NCI-H2171 (cell line): ENCODE measurements at regions not wholly inside any gene's neighbourhood (a gene's known extent, or its start where the extent isn't known, plus 50 kb on each side); places are given as distances from the start of the nearest gene placed in this dataset.

Experiments
- DNase-seq: peaks from one replicate; lab custom pipeline; 2025; lab: John Stamatoyannopoulos, UW

GRCh38 chr13:85537601-85538000 lies 261.6 kb downstream of the SLITRK6 start:
- no peak for DNase-seq

DNA sequence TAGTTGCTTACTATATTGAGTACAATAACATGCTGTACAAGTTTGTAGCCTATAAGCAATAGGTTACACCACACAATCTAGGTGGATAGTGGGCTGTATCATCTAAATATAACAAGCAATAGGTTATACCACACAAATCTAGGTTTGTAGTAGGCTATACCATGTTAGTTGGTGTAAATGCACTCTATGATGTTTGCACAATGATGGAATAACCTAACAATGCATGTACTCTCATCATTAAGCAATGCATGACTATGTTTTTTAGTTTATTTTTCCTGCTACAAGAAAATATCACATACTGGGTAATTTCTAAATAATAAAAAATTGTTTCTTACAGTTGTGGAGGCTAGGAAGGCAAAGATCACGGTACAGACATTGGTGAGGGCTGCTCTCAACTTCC lies 262.5 kb downstream of the SLITRK6 start:
- DNase-seq = no peak

DNA sequence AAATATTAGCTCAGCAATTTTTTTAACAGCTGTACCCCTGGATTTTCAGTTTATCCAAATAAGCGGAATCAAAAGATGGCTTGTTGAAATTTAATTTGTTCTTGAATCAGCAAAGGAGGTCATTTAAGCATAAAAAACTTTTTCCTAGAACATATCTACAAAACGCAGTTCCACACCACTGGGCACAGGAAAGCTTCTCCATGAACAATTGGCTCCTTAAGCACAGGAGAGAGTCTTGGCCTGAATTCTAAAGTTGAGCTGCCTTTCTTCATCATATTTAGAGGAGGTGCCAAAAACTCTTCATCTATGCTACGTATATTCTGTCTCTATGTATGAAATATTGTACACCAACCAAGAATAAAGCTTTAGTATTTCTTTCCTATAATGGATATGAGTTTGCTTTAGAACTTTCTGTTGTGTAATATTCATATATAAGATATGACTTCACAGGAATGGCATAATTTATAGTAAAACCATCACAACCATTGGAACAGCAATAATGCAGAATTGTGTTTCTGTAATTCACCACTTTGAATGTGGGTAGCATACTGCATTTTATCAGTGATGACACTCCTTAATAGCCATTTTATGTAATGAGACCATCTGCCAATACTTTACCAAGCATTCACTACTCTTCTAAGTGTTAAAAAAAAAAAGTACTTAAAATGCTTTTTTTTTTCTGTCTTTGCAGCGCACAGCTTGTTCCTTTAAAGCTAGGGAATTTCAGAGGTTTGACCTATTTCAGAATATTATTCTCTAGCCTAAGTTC lies 263.7 kb downstream of the SLITRK6 start:
- no peak for DNase-seq

GRCh38 chr13:85533911-85534310 lies 265.3 kb downstream of the SLITRK6 start:
- DNase-seq = no peak

- no peak for DNase-seq
These were observed 270.0 kb downstream of the SLITRK6 start for GRCh38 chr13:85529218-85529594.

DNA sequence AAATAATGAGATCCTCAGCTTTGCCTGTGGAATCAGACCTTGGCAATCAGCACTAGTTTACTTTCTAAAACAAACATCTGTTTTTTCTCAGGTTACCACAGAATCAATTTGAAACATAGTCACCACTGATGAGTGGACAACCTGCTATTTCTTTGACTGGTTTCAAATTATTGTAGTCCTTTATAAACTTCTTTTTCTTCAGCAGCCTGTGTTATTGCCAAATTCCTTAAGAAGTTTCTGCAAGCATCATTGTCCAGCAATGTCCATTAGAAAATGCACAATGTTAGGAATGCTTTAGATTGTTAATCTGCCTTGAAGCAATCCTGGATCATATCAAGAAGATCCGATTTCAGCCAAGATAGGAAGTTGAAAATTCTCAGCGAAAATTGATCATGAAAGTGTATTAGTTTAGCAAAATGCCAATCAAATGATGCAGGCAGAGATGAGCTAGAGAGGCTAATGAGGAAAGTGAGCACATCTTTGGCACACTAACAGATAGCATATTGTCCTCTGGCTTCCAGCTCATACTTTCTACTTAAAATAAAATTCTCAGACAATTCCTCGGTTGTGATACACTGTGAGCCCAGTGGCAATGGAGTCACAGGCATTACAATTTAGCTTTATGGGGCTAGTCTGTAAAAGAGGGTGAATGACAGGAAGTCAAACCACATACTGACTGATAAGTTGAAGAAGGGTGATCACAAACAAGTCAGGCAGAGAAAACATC lies 270.6 kb downstream of the SLITRK6 start:
- no peak for DNase-seq

- no peak for DNase-seq
These were observed 271.9 kb downstream of the SLITRK6 start for GRCh38 chr13:85527316-85527715.

DNA sequence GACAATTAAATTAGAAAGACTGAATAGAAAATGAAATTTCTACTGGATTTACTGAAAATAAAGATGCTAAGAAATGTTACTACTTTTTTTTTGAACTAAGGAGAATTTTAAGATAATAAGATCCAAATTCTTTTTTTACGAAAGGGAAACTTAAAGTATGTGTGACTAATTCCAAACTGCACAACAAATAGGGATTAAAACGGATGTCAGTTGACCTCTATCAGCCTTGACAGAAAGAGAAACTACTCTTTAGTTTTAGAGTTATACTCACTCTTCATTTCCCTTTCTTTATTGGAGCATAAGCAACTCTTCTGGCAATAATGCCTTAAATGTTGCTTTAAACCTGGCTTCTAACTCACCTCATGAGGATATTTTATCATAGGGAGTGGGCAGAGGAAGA lies 273.8 kb downstream of the SLITRK6 start:
- no peak for DNase-seq

DNA sequence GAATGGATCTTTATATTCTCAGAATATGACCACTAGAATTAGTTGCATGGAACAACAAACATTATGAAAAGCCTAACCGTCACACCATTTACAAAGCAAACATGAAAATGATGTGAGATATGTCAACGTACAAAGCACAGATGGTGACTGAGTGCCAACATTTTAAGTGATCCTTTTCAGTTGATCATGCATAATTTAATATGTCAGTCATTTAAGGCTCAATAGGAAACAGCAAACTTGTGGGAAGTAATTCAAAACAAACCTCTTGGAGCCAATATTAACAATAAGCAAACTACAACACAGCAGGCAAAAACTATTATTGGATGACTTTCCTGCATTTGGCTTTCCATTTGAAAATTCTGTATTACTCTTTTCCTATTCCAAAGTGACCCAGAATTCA lies 277.6 kb downstream of the SLITRK6 start:
- DNase-seq = no peak

- DNase-seq = no peak
These were observed 278.8 kb downstream of the SLITRK6 start for GRCh38 chr13:85520445-85520844.

- DNase-seq = no peak
These were observed 279.9 kb downstream of the SLITRK6 start for GRCh38 chr13:85519363-85519762.

- no peak for DNase-seq
These were observed 286.8 kb downstream of the SLITRK6 start for GRCh38 chr13:85512421-85512820.

DNA sequence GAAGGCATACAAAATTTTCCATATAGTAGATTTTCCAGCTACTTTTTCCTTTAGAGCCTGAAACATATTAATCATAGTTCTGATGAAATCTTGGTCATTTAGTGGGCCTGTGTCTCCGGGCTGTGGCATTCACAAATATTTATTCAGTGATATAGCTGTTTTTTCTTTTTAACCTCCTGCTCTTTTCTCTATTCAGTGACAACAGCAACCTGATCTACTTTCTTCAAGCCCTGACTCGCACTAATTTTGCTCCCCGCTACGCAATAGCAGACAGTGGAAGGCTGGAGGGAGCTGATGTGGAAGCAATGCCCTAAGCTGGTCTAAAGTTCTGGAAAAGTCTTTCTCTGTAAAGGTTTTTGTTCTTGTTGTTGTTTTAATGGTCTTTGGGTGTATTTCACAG lies 289.7 kb downstream of the SLITRK6 start:
- no peak for DNase-seq

DNA sequence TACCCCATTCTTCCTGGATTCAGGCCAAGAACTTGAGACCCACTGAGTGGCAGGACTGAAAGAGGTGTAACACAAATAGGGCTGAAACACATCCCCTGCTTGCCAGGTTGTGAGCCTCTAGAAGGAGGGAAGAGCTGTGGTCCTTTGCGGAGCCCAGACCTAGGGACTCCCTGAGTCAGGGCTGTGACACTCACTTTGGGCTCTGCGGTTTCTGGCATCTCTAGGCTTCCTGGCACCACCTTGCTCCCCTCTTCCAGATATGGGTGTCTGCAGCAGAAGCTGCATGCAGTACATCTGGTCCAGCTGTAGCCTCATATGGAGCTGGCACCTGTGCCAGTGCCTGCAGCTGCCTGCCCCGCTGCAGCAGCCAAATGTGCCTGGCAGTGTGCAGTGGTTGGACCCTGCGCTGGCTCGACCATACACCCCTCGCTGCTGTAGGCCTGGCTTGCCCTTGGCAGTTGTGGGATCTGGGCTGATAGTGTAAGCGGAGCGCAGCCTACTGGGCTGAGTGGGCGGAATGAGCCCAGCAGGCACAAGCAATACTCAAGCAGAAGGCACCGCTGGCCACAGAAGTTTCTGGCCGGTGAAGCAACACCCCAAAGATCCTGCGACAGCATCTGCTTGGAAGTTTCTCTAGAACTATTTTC lies 290.4 kb downstream of the SLITRK6 start:
- DNase-seq = no peak

DNA sequence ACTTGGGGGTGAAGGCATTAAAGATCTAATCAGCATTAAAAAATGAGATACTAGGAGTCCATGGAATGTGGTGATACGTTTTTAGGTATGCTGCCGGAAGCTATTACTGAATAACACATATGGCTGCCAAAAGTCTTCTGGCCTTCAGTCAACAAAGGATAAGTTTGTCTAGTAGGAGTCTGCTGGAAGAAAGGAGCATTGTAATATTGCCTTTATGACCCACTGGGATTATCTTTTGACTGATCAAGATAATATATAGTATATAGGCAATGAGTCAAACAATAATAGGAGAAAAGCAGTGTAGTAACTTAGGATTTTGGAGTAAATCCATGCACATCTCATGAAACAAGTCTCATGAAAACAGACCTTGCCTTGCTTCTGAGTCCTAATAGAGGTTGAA lies 295.4 kb downstream of the SLITRK6 start:
- no peak for DNase-seq

DNA sequence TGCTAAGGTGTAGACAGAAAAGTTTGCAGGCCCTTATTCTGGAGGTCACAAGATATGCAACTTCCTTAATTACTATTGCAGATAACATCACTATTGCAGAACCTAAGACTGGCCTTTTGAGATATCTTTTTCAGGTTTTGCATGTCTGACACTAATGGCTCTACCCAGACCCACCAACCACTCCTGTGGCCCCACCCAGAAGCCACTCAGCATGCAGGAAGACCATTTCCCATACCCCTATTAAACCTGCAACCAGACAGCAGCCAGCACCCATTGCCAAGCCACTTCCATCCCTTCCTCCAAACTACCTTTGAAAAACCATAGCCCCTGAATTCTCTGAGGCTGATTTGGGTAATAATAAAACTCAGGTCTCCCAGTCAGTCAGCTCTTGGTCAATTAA lies 297.6 kb downstream of the SLITRK6 start:
- DNase-seq = no peak

- no peak for DNase-seq
These were observed 298.4 kb downstream of the SLITRK6 start for GRCh38 chr13:85500696-85501256.

GRCh38 chr13:85498774-85499173 lies 300.4 kb downstream of the SLITRK6 start:
- DNase-seq = no peak

DNA sequence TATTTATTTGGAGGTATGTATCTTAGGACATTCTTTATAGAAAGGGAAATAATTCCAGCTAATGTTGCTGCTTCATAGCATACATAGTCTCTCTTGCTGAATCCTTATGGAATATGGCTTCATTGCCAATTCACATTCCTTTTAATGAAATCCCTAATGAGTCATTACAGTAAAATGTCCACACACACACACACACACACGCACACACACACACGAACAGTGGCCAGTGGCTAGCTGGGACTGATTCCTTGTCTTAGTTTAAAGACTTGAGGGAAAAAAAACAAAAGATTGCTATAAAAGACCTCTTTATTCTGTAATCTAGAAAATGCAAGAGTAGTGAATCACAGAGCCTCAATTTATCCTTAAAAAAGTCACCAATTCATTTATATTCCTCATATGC lies 301.6 kb downstream of the SLITRK6 start:
- no peak for DNase-seq

DNA sequence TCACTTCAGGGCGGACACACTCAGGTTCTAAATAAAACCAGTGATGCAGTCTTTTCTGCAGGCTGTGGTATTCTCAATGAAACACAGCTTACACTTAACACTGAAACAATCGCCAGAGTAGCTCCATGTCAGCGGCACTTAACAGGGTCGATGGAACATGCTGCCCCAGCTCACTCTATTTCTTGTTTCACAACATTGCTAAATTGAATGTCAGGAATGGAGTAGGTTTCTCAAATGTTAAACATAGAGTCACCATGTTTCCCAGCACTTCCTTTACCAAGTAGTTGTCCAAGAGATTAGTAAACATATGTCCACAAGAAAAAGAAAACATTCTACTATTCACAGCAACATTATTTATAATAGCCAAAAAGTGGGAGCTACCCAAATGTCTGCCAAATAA lies 306.9 kb downstream of the SLITRK6 start:
- DNase-seq = no peak

DNA sequence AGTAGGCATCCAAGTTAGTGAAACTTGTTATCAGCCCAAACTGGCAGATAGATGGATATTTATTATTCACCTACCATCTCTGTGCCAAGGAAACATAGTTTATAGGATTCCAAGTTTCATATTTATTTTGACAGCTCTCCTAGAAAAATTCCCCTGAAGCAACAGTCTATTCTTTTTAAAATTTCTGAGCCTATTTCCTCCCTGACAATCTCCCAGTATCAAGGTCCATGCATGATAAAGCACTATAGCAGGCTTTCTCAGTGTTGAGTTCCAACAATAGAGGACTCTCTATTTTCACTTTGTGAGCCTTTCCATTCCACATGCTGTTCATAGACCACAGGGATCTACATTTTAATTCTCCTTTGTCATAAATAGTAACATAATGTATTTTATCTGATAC lies 312.6 kb downstream of the SLITRK6 start:
- no peak for DNase-seq

- no peak for DNase-seq
These were observed 326.1 kb downstream of the SLITRK6 start for GRCh38 chr13:85473144-85473543.

DNA sequence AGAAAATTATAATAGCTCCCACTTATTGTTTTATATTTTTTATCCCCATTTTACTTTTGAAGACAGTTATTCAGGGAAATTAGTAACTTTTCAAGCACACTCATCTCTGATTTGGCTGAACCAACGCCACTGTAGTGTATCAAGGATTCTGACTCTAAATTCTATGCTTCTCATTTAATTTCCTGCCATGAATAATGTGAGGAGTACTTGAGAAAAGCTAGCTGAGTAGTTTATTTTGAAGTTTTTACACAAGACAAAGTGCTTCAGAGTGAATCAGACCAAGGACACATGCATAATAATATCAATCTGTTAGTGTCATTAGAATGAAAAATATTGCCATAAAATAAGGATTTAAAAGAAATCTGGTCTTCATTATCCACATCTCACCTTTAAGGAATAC lies 329.9 kb downstream of the SLITRK6 start:
- no peak for DNase-seq
